HG03521 (cell line): ENCODE measurements at regions not wholly inside any gene's neighbourhood (a gene's known extent, or its start where the extent isn't known, plus 50 kb on each side); places are given as distances from the start of the nearest gene placed in this dataset.
"Not testable (repeated sequence)": the region's sequence is repeated elsewhere in the genome, so short reads cannot be mapped to it uniquely, and the experiment has no call there.

Experiments
- ATAC-seq: cut with Tn5 transposase; IDR thresholded peaks from one replicate; pipeline ENCODE4 v1.9.1; 2021; ENCODE audit warnings: mild to moderate bottlenecking, moderate library complexity; ENCODE audit not compliant: unreplicated experiment

- ATAC-seq = not testable (repeated sequence)
These were observed 102.8 kb upstream of the KCNMA1 start for GRCh38 chr10:77740396-77740795.

GRCh38 chr10:77738496-77739158, 101.0 kb upstream of the KCNMA1 start:
- ATAC-seq = no peak

DNA sequence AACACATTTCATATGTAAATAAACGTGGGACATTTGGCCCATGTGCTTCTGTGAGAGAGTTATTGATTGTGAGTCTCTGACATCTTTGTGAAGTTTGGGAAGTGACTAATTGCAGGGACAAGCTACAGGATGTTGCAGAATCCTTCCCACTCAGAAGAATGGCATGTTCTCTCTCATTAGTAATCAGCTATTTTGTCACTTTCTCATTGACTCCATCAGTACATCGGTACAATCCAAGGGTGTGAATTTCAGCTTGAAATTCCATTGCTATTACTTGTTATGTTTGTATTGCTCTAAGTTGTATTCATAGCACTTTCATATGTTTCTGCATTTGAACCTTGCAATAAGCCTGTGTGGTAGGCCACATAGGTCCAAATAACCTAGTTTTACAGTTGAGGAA, 100.0 kb upstream of the KCNMA1 start:
- ATAC-seq = no peak

GRCh38 chr10:77735136-77735535, 97.5 kb upstream of the KCNMA1 start:
- ATAC-seq = not testable (repeated sequence)

GRCh38 chr10:77732213-77733003, 94.8 kb upstream of the KCNMA1 start:
- no peak for ATAC-seq

GRCh38 chr10:77727481-77727880, 89.9 kb upstream of the KCNMA1 start:
- ATAC-seq = no peak

DNA sequence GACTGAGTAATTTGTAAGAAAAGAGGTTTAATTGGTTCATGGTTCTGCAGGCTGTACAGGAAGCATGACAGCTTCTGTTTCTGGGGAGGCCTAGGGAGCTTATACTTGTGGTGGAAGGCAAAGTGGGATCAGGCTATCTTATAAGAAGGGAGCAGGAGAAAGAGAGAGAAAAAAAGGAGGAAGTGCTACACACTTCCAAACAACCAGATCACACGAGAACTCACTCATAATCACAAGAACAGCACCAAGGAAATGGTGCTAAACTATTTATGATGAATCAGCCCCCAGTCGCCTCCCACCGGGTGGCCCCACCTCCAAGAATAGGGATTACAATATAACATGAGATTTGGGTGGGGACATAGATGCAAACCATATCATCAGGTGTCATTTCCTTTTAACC, 89.1 kb upstream of the KCNMA1 start:
- no peak for ATAC-seq

DNA sequence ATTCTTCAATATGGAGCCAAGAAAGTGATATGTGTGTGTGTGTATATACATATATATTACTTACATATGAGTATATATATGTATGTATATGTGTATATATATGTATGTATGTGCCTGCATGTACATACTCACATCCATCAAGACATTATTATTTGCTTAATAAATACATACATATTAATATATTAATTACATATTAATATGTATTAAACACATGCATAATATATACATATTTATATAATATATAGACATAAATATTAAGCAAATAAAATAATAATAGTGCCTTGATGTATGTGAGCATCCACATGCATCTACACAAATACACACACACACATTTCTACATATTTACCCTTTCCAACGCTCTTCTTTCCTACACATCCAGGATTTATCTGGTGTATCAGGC, 88.7 kb upstream of the KCNMA1 start:
- ATAC-seq = no peak

DNA sequence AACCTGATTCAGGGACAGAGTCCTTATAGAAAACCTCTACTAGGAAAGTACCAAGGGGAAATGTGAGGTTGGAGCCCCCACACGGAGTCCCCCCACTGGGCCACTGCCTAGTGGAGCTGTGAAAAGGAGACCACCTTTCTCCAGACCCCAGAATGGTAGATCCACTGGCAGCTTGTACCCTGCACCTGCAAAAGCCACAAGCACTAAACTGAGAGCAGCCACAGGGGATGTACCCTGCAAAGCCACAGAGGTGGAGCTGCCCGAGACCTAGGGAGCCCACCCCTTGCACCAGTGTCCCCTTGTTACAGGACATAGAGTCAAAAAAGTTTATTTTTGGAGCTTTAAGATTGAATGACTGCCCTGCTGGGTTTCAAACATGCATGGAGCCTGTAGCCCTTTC, 87.2 kb upstream of the KCNMA1 start:
- no peak for ATAC-seq

DNA sequence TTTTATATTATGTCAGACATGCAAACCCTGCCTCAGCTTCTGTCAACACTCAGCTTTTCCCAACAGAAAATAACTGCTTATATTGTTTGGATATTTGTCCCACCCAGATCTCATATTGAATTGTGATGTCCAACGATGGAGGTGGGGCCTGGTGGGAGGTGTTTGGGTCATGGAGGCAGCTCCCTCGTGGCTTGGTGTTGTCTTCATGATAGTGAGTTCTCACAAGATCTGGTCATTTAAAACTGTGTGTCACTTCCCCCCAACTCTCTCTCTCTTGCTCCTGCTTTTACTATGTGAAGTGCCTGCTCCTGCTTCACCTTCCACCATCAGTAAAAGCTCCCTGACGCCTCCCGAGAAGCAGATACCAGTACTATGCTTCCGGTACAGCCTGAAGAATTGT, 85.8 kb upstream of the KCNMA1 start:
- ATAC-seq = no peak

- not testable (repeated sequence) for ATAC-seq
These were observed 85.3 kb upstream of the KCNMA1 start for GRCh38 chr10:77722956-77723355.

DNA sequence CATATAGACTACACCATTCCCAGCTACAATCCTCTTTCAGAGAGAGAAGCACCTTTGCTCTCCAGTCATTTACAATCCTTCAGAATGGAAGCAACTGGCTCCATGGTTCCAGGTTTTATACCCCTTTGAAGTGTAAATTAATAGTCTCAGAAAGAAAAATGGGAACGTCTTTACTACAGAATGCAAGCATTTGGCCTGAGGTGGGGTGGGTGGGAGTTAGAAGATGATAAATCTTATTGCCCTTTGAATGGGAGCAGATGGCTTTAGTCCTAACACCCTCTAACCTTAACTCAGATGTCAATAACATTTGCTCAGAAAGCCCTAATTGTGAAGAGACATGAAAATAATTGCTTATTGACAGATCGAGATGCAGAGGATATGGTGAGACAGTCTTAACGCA, 84.2 kb upstream of the KCNMA1 start:
- ATAC-seq = no peak

DNA sequence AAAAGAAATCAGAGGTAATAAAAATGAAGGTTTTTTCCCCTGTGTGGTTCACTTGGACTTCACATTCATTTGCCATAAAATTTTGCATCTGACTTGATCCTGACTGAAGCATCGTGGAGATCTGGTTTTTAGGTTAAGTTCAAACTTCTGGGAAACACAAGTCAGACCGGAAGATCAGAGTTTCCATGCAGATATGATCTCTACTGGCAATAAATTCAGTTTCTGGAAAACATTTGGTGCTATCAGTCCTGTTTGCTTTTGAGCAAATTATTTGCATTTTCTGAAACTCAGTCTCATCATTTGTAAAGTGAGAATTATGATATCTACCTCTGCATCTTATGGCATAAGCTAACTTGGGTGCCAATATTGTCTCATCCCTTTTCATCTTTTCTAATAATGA, 81.3 kb upstream of the KCNMA1 start:
- no peak for ATAC-seq

DNA sequence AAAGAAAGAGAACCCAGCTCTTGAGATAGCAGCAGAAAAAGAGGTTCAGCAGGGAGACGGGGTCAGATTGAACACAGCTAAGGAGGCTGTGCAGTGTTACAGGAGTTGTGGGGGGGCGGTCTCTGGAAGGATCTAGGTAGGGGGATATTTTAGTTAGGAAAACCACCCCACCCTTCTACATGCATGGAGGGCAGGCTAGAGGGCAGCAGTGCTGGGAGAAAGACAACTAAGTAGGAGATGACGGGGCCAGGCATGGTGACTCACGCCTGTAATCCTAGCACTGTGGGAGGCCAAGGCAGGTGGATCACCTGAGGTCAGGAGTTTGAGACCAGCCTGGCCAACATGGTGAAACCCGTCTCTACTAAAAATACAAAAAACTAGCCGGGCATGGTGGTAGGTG, 80.7 kb upstream of the KCNMA1 start:
- not testable (repeated sequence) for ATAC-seq

- no peak for ATAC-seq
These were observed 79.7 kb upstream of the KCNMA1 start for GRCh38 chr10:77717336-77717735.

DNA sequence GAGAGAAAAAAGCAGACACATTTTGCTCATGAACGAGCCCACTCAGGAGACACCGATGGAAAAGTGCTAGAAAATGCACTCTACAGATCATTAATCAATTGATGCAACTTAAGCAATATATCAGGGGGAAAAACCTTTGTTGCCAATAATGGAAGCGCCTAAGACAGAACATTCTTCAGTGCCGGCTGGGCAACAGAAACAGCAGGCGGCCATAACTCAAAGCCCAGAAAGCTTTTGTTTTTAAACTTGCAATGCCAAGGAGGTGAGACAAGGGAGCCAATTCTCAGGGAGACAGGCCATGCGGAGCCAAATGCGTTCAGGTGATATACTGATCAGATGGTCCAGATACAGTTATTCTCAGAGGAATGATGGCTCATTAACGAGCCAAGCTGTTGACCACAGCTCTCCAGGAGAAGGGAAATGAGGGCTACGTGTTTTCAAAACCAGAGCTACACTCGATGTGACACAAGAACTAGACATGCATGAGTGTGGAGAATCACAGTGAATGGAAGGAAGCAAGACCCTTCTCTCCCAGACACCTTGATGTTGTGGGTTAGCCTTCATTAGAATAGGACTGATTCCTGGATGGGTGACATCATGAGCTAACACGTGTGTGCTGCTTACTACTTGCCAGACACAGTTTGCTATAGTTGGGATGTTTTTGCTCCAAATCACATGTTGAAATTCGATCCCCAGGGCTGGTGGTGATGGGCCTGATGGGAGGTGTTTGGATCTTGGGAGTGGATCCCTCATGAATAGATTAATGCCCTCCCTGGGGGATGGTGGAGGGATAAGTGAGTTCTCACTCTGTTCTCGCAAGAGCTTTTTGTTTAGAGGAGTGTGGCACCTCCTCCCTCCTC, 79.1 kb upstream of the KCNMA1 start:
- ATAC-seq = no peak

GRCh38 chr10:77715536-77715935, 77.9 kb upstream of the KCNMA1 start:
- no peak for ATAC-seq

GRCh38 chr10:77715088-77715487, 77.5 kb upstream of the KCNMA1 start:
- ATAC-seq = no peak

- no peak for ATAC-seq
These were observed 76.1 kb upstream of the KCNMA1 start for GRCh38 chr10:77713521-77714280.

GRCh38 chr10:77712207-77712606, 74.6 kb upstream of the KCNMA1 start:
- ATAC-seq = no peak

- no peak for ATAC-seq
These were observed 74.1 kb upstream of the KCNMA1 start for GRCh38 chr10:77711683-77712049.
